ENCODE measurements at regions not wholly inside any gene's neighbourhood (a gene's known extent, or its start where the extent isn't known, plus 50 kb on each side); places are given as distances from the start of the nearest gene placed in this dataset.

DNA sequence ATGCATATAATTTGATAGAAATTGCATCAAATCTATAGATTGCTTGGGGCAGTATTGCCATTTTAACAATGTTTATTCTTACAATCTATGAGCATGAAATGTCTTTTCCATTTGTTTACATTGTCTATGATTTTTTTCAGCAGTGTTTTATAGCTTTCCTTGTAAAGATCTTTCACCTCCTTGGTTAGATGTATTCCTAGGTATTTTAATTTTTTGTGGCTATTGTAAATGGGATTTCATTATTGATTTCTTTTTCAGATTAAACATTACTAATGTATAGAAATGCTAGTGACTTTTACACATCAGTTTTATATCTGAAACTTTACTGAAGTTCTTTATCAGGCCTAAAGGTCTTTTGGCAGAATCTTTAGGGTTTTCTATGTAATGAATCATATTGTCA is 237.6 kb upstream of the STAC start:
- Histone ChIP-seq H3K4me3 (ENCODE audit: low read length) (no peak overlapping the region), H3K27ac (ENCODE audit: low read depth, low read length) (no peak overlapping the region), H3K9ac (ENCODE audit: extremely low read depth, low read length, poor library complexity, severe bottlenecking) (no peak overlapping the region), H3K27me3 (ENCODE audit: control insufficient read depth, insufficient read depth, low read length, poor library complexity, severe bottlenecking) (no peaks in the 10 kb centered on the region), H3K4me1 (ENCODE audit: control insufficient read depth, insufficient read depth, low read length) (no peaks in the 10 kb centered on the region), H3K9me3 (ENCODE audit: control insufficient read depth, low read length) (no peaks in the 10 kb centered on the region), H3K36me3 (ENCODE audit: control insufficient read depth, insufficient read depth, low read length) (no peaks in the 10 kb centered on the region)
- Mint-ChIP-seq H3K4me3 (no peak overlapping the region), H3K9me3 (no peaks in the 10 kb centered on the region), H3K27ac (no peak overlapping the region), H3K36me3 (ENCODE audit: low read depth) (no peaks in the 10 kb centered on the region), H3K4me1 (no peaks in the 10 kb centered on the region), H3K27me3 (ENCODE audit: insufficient read depth) (no peaks in the 10 kb centered on the region)
- TF ChIP-seq, protein P1, sequence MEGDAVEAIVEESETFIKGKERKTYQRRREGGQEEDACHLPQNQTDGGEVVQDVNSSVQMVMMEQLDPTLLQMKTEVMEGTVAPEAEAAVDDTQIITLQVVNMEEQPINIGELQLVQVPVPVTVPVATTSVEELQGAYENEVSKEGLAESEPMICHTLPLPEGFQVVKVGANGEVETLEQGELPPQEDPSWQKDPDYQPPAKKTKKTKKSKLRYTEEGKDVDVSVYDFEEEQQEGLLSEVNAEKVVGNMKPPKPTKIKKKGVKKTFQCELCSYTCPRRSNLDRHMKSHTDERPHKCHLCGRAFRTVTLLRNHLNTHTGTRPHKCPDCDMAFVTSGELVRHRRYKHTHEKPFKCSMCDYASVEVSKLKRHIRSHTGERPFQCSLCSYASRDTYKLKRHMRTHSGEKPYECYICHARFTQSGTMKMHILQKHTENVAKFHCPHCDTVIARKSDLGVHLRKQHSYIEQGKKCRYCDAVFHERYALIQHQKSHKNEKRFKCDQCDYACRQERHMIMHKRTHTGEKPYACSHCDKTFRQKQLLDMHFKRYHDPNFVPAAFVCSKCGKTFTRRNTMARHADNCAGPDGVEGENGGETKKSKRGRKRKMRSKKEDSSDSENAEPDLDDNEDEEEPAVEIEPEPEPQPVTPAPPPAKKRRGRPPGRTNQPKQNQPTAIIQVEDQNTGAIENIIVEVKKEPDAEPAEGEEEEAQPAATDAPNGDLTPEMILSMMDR (conservative IDR thresholded peaks at IDR 0.05) = no peak
- DNase-seq = no peak

DNA sequence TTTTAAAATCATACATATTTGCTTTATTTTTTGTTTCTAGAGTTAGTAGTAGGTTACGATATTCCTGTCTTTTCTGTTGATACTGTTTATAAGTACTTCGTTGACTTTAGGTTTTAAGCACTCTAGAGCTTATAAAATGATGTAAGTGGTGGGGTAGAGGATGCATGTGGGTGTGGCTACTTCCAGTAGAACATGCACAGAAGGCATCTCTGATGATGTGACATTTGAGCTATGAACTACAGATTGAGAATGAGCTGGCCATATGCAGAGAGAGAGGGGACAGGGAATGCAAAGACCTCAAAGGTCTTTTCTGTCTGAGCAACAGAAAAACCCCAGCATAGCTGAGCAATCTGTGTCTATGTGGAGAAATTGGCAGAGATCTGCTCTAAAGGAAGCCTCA is 233.9 kb upstream of the STAC start:
- no peak overlapping the region for H3K27ac ChIP-seq (ENCODE audit: low read depth, low read length)
- no peak overlapping the region for H3K4me3 Mint-ChIP-seq
- no peaks in the 10 kb centered on the region for H3K9me3 Mint-ChIP-seq
- no peaks in the 10 kb centered on the region for H3K9me3 ChIP-seq (ENCODE audit: control insufficient read depth, low read length)
- H3K36me3 ChIP-seq (ENCODE audit: control insufficient read depth, insufficient read depth, low read length) = no peaks in the 10 kb centered on the region
- peaks cover 3% of the 10 kb centered on the region for H3K4me1 Mint-ChIP-seq
- 75 to 96% methylated on average over 1 to 2 of the region's 2 CpGs for WGBS, 2 experiments (ENCODE audit: insufficient coverage in 1 of 2, insufficient read length in 1 of 2)
- DNase-seq = no peak
- no peaks in the 10 kb centered on the region for H3K27me3 Mint-ChIP-seq (ENCODE audit: insufficient read depth)
- no peaks in the 10 kb centered on the region for H3K36me3 Mint-ChIP-seq (ENCODE audit: low read depth)
- no peak overlapping the region for H3K27ac Mint-ChIP-seq
- H3K9ac ChIP-seq (ENCODE audit: extremely low read depth, low read length, poor library complexity, severe bottlenecking) = no peak overlapping the region
- no peaks in the 10 kb centered on the region for H3K27me3 ChIP-seq (ENCODE audit: control insufficient read depth, insufficient read depth, low read length, poor library complexity, severe bottlenecking)
- TF ChIP-seq, protein P1 (conservative IDR thresholded peaks at IDR 0.05) = no peak
- peaks cover 3% of the 10 kb centered on the region for H3K4me1 ChIP-seq (ENCODE audit: control insufficient read depth, insufficient read depth, low read length)
- no peak overlapping the region for H3K4me3 ChIP-seq (ENCODE audit: low read length)

DNA sequence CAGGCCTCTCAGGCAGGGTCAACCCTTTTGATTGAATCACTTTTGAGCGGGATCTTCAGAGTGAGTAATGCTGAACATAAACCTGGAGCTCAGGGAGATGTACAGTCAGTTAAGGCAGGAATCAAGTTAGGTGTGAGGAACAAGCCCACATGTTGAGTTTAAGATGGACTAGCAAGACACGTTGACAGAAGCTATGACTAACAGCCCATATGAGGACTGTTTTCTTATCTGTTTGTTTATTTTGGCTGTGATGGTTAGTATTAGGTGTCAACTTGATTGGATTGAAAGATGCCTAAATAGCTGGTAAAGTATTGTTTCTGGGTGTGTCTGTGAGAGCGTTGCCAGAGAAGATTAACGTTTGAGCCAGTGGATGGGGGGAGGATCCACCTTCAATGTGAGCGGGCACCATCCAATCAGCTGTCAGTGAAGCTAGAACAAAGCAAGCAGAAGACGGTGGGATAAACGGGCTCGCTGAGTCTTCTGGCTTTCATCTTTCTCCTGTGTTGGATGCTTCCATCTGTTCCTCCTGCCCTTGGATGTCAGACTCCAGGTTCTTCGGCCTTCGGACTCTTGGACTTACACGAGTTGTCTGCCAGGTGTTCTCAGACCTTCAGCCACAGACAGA is 232.3 kb upstream of the STAC start:
- no peak for DNase-seq
- H3K36me3 ChIP-seq (ENCODE audit: control insufficient read depth, insufficient read depth, low read length) = no peaks in the 10 kb centered on the region
- Mint-ChIP-seq H3K4me1 (peaks cover 3% of the 10 kb centered on the region), H3K4me3 (no peak overlapping the region), H3K27ac (no peak overlapping the region), H3K27me3 (ENCODE audit: insufficient read depth) (no peaks in the 10 kb centered on the region), H3K36me3 (ENCODE audit: low read depth) (no peaks in the 10 kb centered on the region), H3K9me3 (no peaks in the 10 kb centered on the region)
- H3K4me1 ChIP-seq (ENCODE audit: control insufficient read depth, insufficient read depth, low read length) = peaks cover 3% of the 10 kb centered on the region
- 92 to 99% methylated on average over 10 to 11 of the region's 11 CpGs for WGBS, 2 experiments (ENCODE audit: insufficient coverage in 1 of 2, insufficient read length in 1 of 2)
- H3K4me3 ChIP-seq (ENCODE audit: low read length) = no peak overlapping the region
- TF ChIP-seq, protein P1 (conservative IDR thresholded peaks at IDR 0.05) = no peak
- H3K27ac ChIP-seq (ENCODE audit: low read depth, low read length) = no peak overlapping the region
- H3K9me3 ChIP-seq (ENCODE audit: control insufficient read depth, low read length) = no peaks in the 10 kb centered on the region
- no peaks in the 10 kb centered on the region for H3K27me3 ChIP-seq (ENCODE audit: control insufficient read depth, insufficient read depth, low read length, poor library complexity, severe bottlenecking)
- no peak overlapping the region for H3K9ac ChIP-seq (ENCODE audit: extremely low read depth, low read length, poor library complexity, severe bottlenecking)
